Smooth muscle cell of the brain vasculature (primary cell): ENCODE measurements at regions not wholly inside any gene's neighbourhood (a gene's known extent, or its start where the extent isn't known, plus 50 kb on each side); places are given as distances from the start of the nearest gene placed in this dataset.

ENCODE experiments used
- DNase-seq: peaks from one replicate; pipeline ENCODE4 v3.0.0-alpha.2; 2012; ENCODE audit warnings: low read depth, low spot score

DNA sequence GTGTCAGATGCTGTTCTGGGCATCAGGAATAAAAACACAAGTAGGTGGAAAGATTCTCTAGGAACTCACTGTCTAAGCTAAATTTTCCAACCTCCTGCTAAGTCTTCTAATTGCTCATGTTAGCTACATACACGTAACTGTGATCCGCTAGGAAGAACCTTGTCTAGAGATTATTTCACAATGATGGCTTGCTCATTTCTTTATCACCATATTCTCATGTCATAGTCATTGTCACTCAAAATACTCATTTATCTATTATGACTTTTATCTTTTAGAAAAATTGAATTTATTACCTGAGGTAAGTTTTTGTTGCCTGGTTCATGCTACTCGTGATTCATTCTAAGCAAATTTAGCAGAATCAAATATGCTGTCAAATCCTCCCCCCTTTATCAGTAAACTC is 1402.4 kb upstream of the FLRT2 start:
- DNase-seq, result no peak

GRCh38 chr14:84128050-84128449 is 1401.9 kb upstream of the FLRT2 start:
- DNase-seq, result no peak

DNA sequence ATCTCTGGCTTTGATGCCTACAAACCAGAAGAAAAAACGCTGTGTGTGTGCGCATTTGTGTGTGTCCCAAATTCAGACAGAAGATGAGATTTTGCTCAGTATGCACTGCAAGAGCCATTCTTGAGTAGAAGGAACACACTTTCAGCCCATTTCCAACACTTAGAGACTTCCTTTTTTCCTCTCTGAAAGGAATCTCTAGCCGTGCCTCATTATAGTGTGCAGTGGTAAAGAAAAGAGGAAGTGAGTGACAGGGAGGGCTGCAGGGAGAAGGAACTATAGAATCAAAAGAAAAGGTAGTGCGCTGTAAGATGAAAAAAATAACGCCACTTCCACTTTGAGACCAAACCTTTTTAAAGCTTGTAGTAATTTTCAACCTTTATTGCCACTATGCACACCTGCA is 1400.9 kb upstream of the FLRT2 start:
- DNase-seq, result no peak

DNA sequence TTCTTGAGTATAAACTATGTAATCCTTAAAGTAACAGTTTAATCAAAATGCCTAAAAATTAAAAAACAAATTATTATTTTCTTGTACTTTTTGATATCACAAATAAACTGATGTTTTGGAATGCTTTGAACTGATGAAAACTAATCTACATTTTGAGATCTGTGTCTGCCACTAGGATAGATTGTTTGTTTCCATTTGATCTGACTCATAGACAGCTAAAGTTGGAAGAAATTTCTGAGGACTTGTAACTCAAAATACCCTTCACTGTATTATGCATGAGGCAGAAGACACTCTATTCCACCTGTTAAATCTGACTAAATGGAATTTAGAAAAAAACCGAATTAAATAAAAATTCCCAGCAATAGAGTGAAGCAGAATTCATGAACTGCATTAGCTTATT is 1400.0 kb upstream of the FLRT2 start:
- DNase-seq, result no peak

DNA sequence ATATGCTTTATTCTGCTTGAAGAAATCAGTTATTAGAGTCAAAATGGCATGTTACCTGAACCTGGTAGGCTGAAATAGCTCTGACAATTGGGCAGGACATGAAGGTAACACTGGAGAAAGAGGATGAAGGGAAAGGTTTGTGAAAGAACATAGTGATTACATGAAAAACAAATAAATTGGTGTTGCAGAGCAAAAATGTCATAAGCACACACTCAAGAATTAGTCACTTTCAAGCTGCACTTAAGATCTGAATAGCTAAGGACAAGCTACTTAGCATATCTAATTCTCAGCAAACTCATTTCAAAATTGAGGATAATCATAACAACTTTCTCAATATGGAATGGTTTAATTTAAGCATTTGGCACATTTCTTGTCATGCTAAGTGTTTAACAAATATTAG is 1398.0 kb upstream of the FLRT2 start:
- DNase-seq, result no peak

DNA sequence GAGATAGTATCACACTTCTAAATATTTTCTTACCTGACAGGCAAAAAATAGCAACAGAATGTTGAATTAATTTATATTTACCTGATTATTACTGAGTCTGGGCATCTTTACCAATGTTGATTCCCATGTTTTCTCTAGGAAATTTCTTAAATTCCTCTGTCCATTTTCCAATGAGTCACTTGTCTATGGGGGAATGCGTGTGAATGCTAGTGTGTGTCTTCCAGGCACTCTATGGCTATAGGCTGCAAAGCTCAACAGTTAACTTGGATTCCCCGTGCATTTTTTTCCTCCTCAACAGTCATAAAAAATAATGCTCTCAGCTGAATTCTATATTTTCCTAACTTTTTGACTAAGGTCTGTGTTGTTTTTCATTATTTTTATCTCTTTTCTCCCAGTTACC is 1385.8 kb upstream of the FLRT2 start:
- no peak for DNase-seq

GRCh38 chr14:84152452-84152851 is 1377.5 kb upstream of the FLRT2 start:
- no peak for DNase-seq

DNA sequence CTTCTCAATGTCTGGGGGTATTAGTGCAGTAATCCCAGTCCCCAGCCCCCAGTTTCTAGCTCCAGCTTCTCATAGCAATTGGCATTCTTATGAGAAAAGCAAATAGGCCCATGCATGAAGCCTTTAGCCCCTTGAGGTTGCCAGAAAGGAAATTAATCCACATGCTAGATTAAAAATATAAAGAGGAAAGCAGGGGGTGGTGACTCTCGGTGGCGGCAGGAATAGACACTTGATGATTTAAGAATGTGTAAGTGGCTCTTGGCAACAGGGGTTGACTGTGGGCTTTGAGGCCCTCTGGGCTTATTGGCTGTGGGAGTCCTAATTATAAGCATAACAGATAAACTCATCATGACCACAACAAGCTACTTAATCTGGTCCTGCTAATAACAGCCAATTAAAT is 1367.3 kb upstream of the FLRT2 start:
- DNase-seq, result no peak

DNA sequence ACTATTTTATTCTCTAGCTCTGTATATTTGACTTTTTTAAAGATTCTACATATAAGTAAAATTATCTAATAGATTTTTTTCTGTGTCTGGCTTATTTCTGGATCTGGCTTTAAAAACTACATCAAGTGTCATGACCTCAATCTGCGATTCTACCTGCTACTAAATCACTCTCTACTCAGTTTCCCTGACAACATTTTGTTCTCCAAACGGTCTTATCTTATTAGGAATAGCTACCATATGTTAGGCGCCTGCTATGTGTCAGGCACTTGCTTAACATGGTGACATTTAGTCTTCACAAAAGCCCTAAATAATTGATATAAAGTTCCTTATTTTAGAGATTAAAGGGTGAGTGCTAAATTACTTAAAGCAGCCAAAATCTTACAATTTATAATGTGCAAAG is 1362.9 kb upstream of the FLRT2 start:
- DNase-seq, result no peak

DNA sequence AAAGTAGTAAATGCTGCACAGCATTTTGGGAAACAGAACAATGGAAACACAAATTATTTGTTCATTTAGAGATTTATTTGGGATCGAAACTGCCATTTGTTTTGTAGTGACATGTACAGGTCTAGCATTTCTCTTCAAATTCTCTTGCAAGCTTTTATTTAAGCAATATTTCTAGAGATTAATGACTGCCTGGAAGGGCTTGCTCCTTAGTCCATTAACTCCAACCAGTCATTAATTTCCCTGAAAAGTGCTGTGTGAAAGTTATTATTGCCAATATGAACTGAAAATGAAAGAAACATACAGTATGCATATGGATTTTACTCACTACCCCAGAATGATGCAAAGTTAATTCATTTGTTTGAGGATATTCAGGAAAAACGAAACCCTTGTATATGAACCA is 1349.6 kb upstream of the FLRT2 start:
- DNase-seq, result no peak

GRCh38 chr14:84181072-84181471 is 1348.9 kb upstream of the FLRT2 start:
- no peak for DNase-seq

GRCh38 chr14:84195514-84195913 is 1334.4 kb upstream of the FLRT2 start:
- DNase-seq, result no peak

GRCh38 chr14:84197704-84198103 is 1332.2 kb upstream of the FLRT2 start:
- no peak for DNase-seq

DNA sequence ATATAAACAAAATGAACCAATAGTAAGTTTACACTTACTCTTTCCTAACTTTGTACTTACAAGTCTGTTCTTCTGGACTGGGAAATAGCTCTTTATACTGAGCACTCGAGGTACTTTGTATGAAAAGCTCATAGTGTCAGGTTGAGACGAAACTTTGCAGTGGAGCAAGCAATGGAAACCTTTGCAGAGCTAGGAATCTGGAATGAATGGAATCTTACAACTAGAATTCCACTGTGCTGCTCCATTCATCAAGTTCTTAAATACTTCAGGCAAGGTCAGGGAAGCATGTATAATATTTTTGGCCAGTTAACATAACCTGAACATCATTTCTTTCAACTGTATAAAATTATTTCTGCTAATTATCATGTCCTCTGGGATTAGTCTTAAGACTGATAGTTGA is 1327.5 kb upstream of the FLRT2 start:
- DNase-seq, result no peak

- DNase-seq, result no peak
Observed at GRCh38 chr14:84203896-84204295, 1326.0 kb upstream of the FLRT2 start.

GRCh38 chr14:84208451-84208850 is 1321.5 kb upstream of the FLRT2 start:
- DNase-seq, result no peak

- DNase-seq, result no peak
Observed at GRCh38 chr14:84209031-84209430, 1320.9 kb upstream of the FLRT2 start.

DNA sequence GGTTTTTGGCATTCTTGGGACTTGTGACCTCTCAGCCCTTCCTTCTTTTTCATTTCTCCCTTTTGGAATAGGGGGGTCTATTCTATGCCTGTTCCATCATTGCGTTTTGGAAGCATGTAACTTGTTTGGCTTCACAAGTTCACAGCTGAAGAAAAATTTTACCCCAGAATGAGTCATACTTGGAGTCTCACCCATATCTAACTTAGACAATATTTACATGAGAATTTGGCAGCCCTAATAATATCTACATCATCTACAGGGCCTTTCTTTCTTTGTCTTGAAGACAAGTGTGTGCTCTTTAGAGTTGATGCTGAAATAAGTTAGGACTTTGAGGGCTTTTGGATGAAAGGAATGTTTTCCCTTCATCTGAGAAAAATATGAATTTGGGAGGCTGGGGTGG is 1312.9 kb upstream of the FLRT2 start:
- DNase-seq, result no peak

DNA sequence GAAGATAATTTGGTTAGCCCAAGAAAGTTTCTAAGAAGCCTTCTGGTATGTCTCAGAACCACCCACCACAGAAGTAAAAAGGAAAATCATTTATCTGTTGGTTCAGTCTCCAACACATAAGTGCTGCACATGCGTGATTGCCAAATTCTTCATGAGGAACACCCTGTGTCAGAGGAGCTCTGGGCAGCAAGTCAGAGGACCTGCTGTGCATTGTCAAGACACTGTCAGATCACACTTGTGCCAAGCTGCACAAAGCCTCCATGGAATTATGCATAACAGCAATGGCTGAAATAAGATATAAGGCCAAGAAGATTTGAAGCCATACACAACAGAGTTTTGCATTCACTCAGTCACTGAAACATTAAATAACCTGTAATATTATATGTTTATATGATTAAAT is 1304.7 kb upstream of the FLRT2 start:
- no peak for DNase-seq

DNA sequence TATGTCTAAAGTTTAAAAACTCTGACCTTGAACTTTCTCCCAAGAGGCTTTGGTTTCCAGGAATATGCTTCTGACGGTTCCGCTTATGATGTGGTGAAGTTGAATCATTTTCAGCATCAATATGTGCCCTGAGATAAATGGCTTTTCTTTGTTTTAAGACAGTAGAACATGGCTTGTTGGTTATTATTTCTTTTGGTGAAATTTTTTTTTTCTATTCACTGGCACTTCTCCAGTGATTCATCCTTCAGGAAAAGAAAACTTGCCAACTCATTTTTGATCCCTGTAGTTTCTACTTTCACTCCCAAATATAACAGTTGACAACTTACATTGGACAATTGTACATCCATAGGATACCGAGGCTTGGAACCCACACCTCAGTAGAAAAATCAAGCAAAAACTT is 1301.2 kb upstream of the FLRT2 start:
- peak; percentile 10 for DNase-seq

DNA sequence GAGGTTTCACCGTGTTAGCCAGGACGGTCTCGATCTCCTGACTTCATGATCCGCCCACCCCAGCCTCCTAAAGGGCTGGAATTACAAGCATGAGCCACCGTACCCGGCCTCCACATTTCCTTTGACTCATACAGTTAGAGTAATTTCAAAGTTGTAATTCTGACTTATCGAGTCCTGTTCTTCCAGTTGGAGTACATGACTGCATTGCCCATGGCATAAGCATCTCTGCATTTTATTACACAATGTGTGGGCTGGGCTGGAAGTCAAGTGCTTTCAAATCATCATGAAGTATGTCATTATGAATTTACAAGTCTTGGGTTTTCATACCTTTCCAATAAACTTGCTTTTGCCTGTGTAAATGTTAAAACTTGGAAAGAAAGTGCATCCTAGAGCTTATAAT is 1295.7 kb upstream of the FLRT2 start:
- no peak for DNase-seq

DNA sequence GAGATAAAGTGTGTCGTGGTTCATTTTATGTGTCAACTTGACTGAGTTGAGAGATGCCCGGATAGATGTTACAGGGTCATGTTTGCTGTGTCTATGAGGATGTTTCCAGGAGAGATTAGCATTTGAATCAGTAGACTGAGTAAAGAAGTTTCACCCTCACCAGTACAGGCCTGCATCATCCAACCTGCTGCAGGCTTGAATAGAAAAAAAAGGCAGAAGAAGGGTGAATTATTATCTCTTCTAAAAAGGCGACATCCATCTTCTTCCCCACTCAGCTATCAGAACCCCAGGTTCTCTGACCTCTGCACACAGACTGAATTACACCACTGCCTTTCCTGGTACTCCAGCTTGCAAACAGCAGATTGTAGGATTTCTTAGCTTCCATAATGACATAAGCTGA is 1293.7 kb upstream of the FLRT2 start:
- DNase-seq, result no peak

GRCh38 chr14:84237881-84238280 is 1292.1 kb upstream of the FLRT2 start:
- DNase-seq, result no peak

- DNase-seq, result no peak
Observed at GRCh38 chr14:84247693-84248092, 1282.3 kb upstream of the FLRT2 start.

- DNase-seq, result no peak
Observed at GRCh38 chr14:84250893-84251292, 1279.1 kb upstream of the FLRT2 start.
